Esophagus squamous epithelium (tissue), 5 donors: ENCODE measurements at regions not wholly inside any gene's neighbourhood (a gene's known extent, or its start where the extent isn't known, plus 50 kb on each side); places are given as distances from the start of the nearest gene placed in this dataset.

Experiments used
- DNase-seq: peaks from one replicate; lab custom pipeline; 2025; lab: John Stamatoyannopoulos, UW
- H3K27ac ChIP-seq, 4 donors: fragments of 200-600 bp; sonication (generic); one replicate each; pipeline ENCODE4 v1.5.1; 2016 to 2019; ENCODE audit warnings: mild to moderate bottlenecking in 1 of 4
- H3K27me3 ChIP-seq, 4 donors: fragments of 200-600 bp; sonication (generic); 1 replicate in 3 of 4; 2 replicates in 1 of 4; pipeline versions ENCODE4 v1.5.1 to v1.6.0; 2017 to 2021; ENCODE audit warnings: antibody characterized with exemption in 1 of 4
- H3K36me3 ChIP-seq, 3 donors: fragments of 200-600 bp; sonication (generic); one replicate each; pipeline ENCODE4 v1.5.1; 2016 to 2019
- H3K4me1 ChIP-seq, 3 donors: fragments of 200-600 bp; sonication (generic); one replicate each; pipeline ENCODE4 v1.5.1; 2017 to 2019
- H3K4me3 ChIP-seq, 4 donors: fragments of 200-600 bp; sonication (generic); 1 replicate in 3 of 4; 2 replicates in 1 of 4; pipeline ENCODE4 v1.5.1; 2016 to 2019; ENCODE audit warnings: mild to moderate bottlenecking in 2 of 4, moderate library complexity in 1 of 4
- H3K9me3 ChIP-seq, 3 donors: fragments of 200-600 bp; sonication (generic); one replicate each; pipeline ENCODE4 v1.5.1; 2016 to 2019
- POLR2A ChIP-seq, 4 donors: fragments of 450-650 bp; IDR thresholded peaks; one replicate each; pipeline ENCODE4 v1.6.1; 2017; ENCODE audit warnings: antibody characterized with exemption in 4 of 4, mild to moderate bottlenecking in 4 of 4, moderate library complexity in 3 of 4
- WGBS, 2 donors: methylation state at CpG; one replicate each; pipeline ENCODE4 v1.1.5; 2018; 5-methylcytosine and 5-hydroxymethylcytosine counted together
- intact Hi-C: fragments of 100-400 bp; cut with DNase I; formaldehyde crosslinking; loops from one replicate; pipeline ENCODE4 v1.15.0; 2022
- TF ChIP-seq, protein P1 (sequence below), 6 experiments: fragments of 450-650 bp in 4 of 6; fragments of 200-600 bp in 2 of 6; sonication (generic) in 2 of 6; IDR thresholded peaks; one replicate each; pipeline ENCODE4 v1.5.1; 2016 to 2019; ENCODE audit warnings: antibody characterized with exemption in 6 of 6, mild to moderate bottlenecking in 4 of 6, moderate library complexity in 4 of 6
- donor health status: DM: yes; HTN: yes; CAD: no.

DNA sequence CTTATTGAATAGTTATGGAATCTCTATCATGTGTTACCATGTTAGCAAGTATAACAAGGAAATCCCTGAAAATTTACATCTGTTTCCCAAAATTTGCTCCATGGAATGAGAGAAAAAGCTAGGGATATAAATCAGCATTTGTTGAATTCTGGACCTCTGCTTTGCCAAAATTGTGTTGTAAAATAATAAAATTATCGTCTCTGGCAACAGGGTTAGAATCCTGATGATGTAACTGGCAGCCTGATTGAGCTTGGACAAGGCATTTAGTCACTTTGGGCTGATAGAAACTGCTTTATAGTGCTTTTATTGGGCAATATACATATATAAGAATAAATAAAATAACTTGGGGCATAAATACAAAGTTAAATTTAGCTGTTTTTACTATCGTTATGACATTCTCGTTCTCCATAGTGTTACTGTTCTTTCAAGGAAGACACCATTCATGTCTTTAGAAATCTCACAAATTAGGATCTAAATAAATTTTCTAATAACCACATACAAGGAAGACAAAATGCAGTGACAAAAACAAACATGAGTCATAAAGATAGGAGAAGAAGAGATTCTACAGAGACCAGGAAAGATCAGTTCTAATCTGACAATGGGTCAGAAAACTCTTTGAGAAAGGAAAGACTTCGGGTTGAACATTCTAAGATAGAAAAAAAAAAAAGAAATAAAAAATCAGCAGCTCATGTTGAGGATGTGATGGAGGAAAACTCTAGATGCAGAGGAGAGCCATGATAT lies 145.0 kb upstream of the CDH10 start:
- TF ChIP-seq POLR2A (IDR thresholded peaks at IDR 0.05): no peak
- TF ChIP-seq, protein P1, sequence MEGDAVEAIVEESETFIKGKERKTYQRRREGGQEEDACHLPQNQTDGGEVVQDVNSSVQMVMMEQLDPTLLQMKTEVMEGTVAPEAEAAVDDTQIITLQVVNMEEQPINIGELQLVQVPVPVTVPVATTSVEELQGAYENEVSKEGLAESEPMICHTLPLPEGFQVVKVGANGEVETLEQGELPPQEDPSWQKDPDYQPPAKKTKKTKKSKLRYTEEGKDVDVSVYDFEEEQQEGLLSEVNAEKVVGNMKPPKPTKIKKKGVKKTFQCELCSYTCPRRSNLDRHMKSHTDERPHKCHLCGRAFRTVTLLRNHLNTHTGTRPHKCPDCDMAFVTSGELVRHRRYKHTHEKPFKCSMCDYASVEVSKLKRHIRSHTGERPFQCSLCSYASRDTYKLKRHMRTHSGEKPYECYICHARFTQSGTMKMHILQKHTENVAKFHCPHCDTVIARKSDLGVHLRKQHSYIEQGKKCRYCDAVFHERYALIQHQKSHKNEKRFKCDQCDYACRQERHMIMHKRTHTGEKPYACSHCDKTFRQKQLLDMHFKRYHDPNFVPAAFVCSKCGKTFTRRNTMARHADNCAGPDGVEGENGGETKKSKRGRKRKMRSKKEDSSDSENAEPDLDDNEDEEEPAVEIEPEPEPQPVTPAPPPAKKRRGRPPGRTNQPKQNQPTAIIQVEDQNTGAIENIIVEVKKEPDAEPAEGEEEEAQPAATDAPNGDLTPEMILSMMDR (IDR thresholded peaks at IDR 0.05): no peak
- DNase-seq: no peak
- H3K4me1 ChIP-seq: no peaks in the 10 kb centered on the region
- H3K27me3 ChIP-seq: no peaks in the 10 kb centered on the region
- no peaks in the 10 kb centered on the region for H3K9me3 ChIP-seq
- intact Hi-C loops: no loop called here
- no peaks in the 10 kb centered on the region for H3K36me3 ChIP-seq
- 53 to 58% methylated on average over 4 of the region's 4 CpGs for WGBS, 2 donors
- H3K4me3 ChIP-seq: no peak overlapping the region
- H3K27ac ChIP-seq: no peak overlapping the region

- no peaks in the 10 kb centered on the region for H3K27me3 ChIP-seq
- H3K9me3 ChIP-seq: no peaks in the 10 kb centered on the region
- intact Hi-C loops: no loop called here
- no peak for DNase-seq
- H3K4me3 ChIP-seq: no peak overlapping the region
- WGBS, 2 donors: 46 to 49% methylated on average over 2 of the region's 2 CpGs
- TF ChIP-seq, protein P1 (IDR thresholded peaks at IDR 0.05): no peak
- TF ChIP-seq POLR2A (IDR thresholded peaks at IDR 0.05): no peak
- H3K36me3 ChIP-seq: no peaks in the 10 kb centered on the region
- no peak overlapping the region for H3K27ac ChIP-seq
- no peaks in the 10 kb centered on the region for H3K4me1 ChIP-seq
Measured at GRCh38 chr5:24788829-24789514, 144.2 kb upstream of the CDH10 start.

- Histone ChIP-seq H3K4me1 (no peaks in the 10 kb centered on the region), H3K36me3 (no peaks in the 10 kb centered on the region), H3K27ac (no peak overlapping the region), H3K9me3 (no peaks in the 10 kb centered on the region), H3K4me3 (no peak overlapping the region), H3K27me3 (no peaks in the 10 kb centered on the region)
- no peak for DNase-seq
- TF ChIP-seq POLR2A (IDR thresholded peaks at IDR 0.05): no peak
- TF ChIP-seq, protein P1 (IDR thresholded peaks at IDR 0.05): no peak
- 56 to 57% methylated on average over 4 of the region's 4 CpGs for WGBS, 2 donors
- intact Hi-C loops: no loop called here
Measured at GRCh38 chr5:24786108-24786507, 141.3 kb upstream of the CDH10 start.

- intact Hi-C loops: no loop called here
- TF ChIP-seq POLR2A (IDR thresholded peaks at IDR 0.05): no peak
- TF ChIP-seq, protein P1 (IDR thresholded peaks at IDR 0.05): no peak
- Histone ChIP-seq H3K27ac (no peak overlapping the region), H3K4me1 (no peaks in the 10 kb centered on the region), H3K9me3 (no peaks in the 10 kb centered on the region), H3K4me3 (no peak overlapping the region), H3K27me3 (no peaks in the 10 kb centered on the region), H3K36me3 (no peaks in the 10 kb centered on the region)
- no peak for DNase-seq
Measured at GRCh38 chr5:24783596-24783995, 138.8 kb upstream of the CDH10 start.

- H3K27ac ChIP-seq: no peak overlapping the region
- intact Hi-C loops: no loop called here
- H3K36me3 ChIP-seq: no peaks in the 10 kb centered on the region
- WGBS, 2 donors: 82 to 87% methylated on average over 8 to 10 of the region's 10 CpGs
- DNase-seq: no peak
- no peaks in the 10 kb centered on the region for H3K4me1 ChIP-seq
- H3K27me3 ChIP-seq: no peaks in the 10 kb centered on the region
- no peak overlapping the region for H3K4me3 ChIP-seq
- H3K9me3 ChIP-seq: no peaks in the 10 kb centered on the region
- no peak for TF ChIP-seq POLR2A (IDR thresholded peaks at IDR 0.05)
- TF ChIP-seq, protein P1 (IDR thresholded peaks at IDR 0.05): no peak
Measured at GRCh38 chr5:24777392-24777791, 132.6 kb upstream of the CDH10 start.
